Caki2 (cell line): ENCODE measurements at regions not wholly inside any gene's neighbourhood (a gene's known extent, or its start where the extent isn't known, plus 50 kb on each side); places are given as distances from the start of the nearest gene placed in this dataset.

ENCODE experiments used
- DNase-seq: peaks from one replicate; pipeline ENCODE4 v3.0.0-alpha.2; 2015; ENCODE audit warnings: low read depth
- in situ Hi-C: cut with HindIII; loops from 2 replicates; pipeline ENCODE4 v1.10.0; 2016; ENCODE audit warnings: low sequenced_read_pairs, low pct_unique_long_range_greater_than_20kb, mixed read lengths

- in situ Hi-C loops = no loop called here
- no peak for DNase-seq
Measured at GRCh38 chr3:28700728-28701127, 352.1 kb upstream of the AZI2 start.

- in situ Hi-C loops = no loop called here
- DNase-seq = no peak
Measured at GRCh38 chr3:28703843-28704242, 355.2 kb upstream of the AZI2 start.

GRCh38 chr3:28711293-28711692 lies 362.7 kb upstream of the AZI2 start:
- DNase-seq = no peak
- in situ Hi-C loops = no loop called here

- in situ Hi-C loops = no loop called here
- DNase-seq = no peak
Measured at GRCh38 chr3:28716939-28717338, 368.3 kb upstream of the AZI2 start.

GRCh38 chr3:28718074-28718849 lies 369.6 kb upstream of the AZI2 start:
- in situ Hi-C loops = no loop called here
- no peak for DNase-seq

- peak; percentile 11 for DNase-seq
- in situ Hi-C loops = no loop called here
Measured at GRCh38 chr3:28726840-28727239, 378.2 kb upstream of the AZI2 start.

GRCh38 chr3:28727307-28727706 lies 378.7 kb upstream of the AZI2 start:
- in situ Hi-C loops = no loop called here
- DNase-seq = no peak

- in situ Hi-C loops = no loop called here
- DNase-seq = no peak
Measured at GRCh38 chr3:28738425-28738824, 389.8 kb upstream of the AZI2 start.

- in situ Hi-C loops = no loop called here
- DNase-seq = no peak
Measured at GRCh38 chr3:28739647-28740046, 391.0 kb upstream of the AZI2 start.

- in situ Hi-C loops = no loop called here
- DNase-seq = no peak
Measured at GRCh38 chr3:28743271-28743670, 394.6 kb upstream of the AZI2 start.

- no peak for DNase-seq
- in situ Hi-C loops = no loop called here
Measured at GRCh38 chr3:28743831-28744230, 395.2 kb upstream of the AZI2 start.

GRCh38 chr3:28745436-28745835 lies 396.8 kb upstream of the AZI2 start:
- in situ Hi-C loops = no loop called here
- no peak for DNase-seq

- in situ Hi-C loops = no loop called here
- no peak for DNase-seq
Measured at GRCh38 chr3:28745916-28746617, 397.4 kb upstream of the AZI2 start.

- in situ Hi-C loops = no loop called here
- no peak for DNase-seq
Measured at GRCh38 chr3:28746990-28747389, 398.4 kb upstream of the AZI2 start.

- DNase-seq = no peak
- in situ Hi-C loops = no loop called here
Measured at GRCh38 chr3:28751864-28752263, 403.2 kb upstream of the AZI2 start.

- in situ Hi-C loops = no loop called here
- no peak for DNase-seq
Measured at GRCh38 chr3:28752290-28752689, 403.7 kb upstream of the AZI2 start.

GRCh38 chr3:28756056-28756455 lies 407.4 kb upstream of the AZI2 start:
- no peak for DNase-seq
- in situ Hi-C loops = no loop called here

GRCh38 chr3:28758115-28758514 lies 409.5 kb upstream of the AZI2 start:
- in situ Hi-C loops = no loop called here

GRCh38 chr3:28761375-28761774 lies 412.8 kb upstream of the AZI2 start:
- in situ Hi-C loops = no loop called here
- DNase-seq = no peak

More at GRCh38 chr3:28758115-28758514, 409.5 kb upstream of the AZI2 start:
- DNase-seq = no peak

GRCh38 chr3:28765194-28765593 lies 416.6 kb upstream of the AZI2 start:
- in situ Hi-C loops = no loop called here
- no peak for DNase-seq
